Liver (tissue), 8 donors: ENCODE measurements at regions not wholly inside any gene's neighbourhood (a gene's known extent, or its start where the extent isn't known, plus 50 kb on each side); places are given as distances from the start of the nearest gene placed in this dataset.

Source experiments
- DNase-seq: peaks from one replicate; pipeline ENCODE4 v3.0.0-alpha.2; 2017; ENCODE audit warnings: low spot score
- H3K27ac ChIP-seq, 2 donors: one replicate each; pipeline ENCODE4 v1.7.0; 2013; ENCODE audit warnings: inconsistent platforms in 2 of 2, low read length in 2 of 2, control low read depth in 1 of 2, low read depth in 1 of 2, mild to moderate bottlenecking in 1 of 2
- H3K27me3 ChIP-seq, 4 donors: one replicate each; pipeline versions ENCODE4 v1.6.1 to v1.7.0; 2013; ENCODE audit warnings: low read length in 3 of 4, inconsistent platforms in 1 of 4, mild to moderate bottlenecking in 1 of 4, moderate library complexity in 1 of 4; ENCODE audit not compliant: control insufficient read depth in 4 of 4, insufficient read depth in 4 of 4
- H3K36me3 ChIP-seq, 4 donors: one replicate each; pipeline versions ENCODE4 v1.6.1 to v1.7.0; 2013; ENCODE audit warnings: low read length in 3 of 4, mild to moderate bottlenecking in 3 of 4, low read depth in 1 of 4, moderate library complexity in 1 of 4; ENCODE audit not compliant: control insufficient read depth in 4 of 4, insufficient read depth in 3 of 4
- H3K4me1 ChIP-seq, 4 donors: one replicate each; pipeline versions ENCODE4 v1.6.1 to v1.7.0; 2013; ENCODE audit warnings: low read length in 3 of 4, mild to moderate bottlenecking in 3 of 4, moderate library complexity in 1 of 4; ENCODE audit not compliant: control insufficient read depth in 4 of 4, insufficient read depth in 4 of 4
- H3K4me3 ChIP-seq, 3 donors: one replicate each; pipeline versions ENCODE4 v1.6.1 to v1.7.0; 2013; ENCODE audit warnings: low read length in 3 of 3, control low read depth in 1 of 3, low read depth in 1 of 3, mild to moderate bottlenecking in 1 of 3
- H3K9ac ChIP-seq, 2 donors: one replicate each; pipeline ENCODE4 v1.7.0; 2013; ENCODE audit warnings: low read length in 2 of 2, mild to moderate bottlenecking in 2 of 2, moderate library complexity in 2 of 2, control low read depth in 1 of 2, low read depth in 1 of 2
- H3K9me3 ChIP-seq, 4 donors: one replicate each; pipeline versions ENCODE4 v1.6.1 to v1.7.0; 2013; ENCODE audit warnings: low read length in 3 of 4; ENCODE audit not compliant: control insufficient read depth in 4 of 4
- EGR1 ChIP-seq, 2 donors: IDR thresholded peaks; 2 replicates each; pipeline ENCODE4 v1.6.1; 2016 to 2018; ENCODE audit warnings: antibody characterized with exemption in 2 of 2, low read depth in 2 of 2
- FOXA1 ChIP-seq: IDR thresholded peaks from 2 replicates; pipeline ENCODE4 v1.6.1; 2016; ENCODE audit warnings: antibody characterized with exemption
- FOXA2 ChIP-seq: IDR thresholded peaks from 2 replicates; pipeline ENCODE4 v1.6.1; 2016; ENCODE audit warnings: antibody characterized with exemption
- GABPA ChIP-seq, 2 donors: IDR thresholded peaks in 1 of 2; conservative IDR thresholded peaks in 1 of 2; 2 replicates each; pipeline ENCODE4 v1.6.1; 2016; ENCODE audit warnings: antibody characterized with exemption in 2 of 2, mild to moderate bottlenecking in 1 of 2, moderate library complexity in 1 of 2
- HNF4A ChIP-seq, 2 donors: conservative IDR thresholded peaks; 2 replicates each; pipeline ENCODE4 v1.6.1; 2016; ENCODE audit warnings: antibody characterized with exemption in 2 of 2, mild to moderate bottlenecking in 2 of 2
- HNF4G ChIP-seq: IDR thresholded peaks from 2 replicates; pipeline ENCODE4 v1.6.1; 2016; ENCODE audit warnings: antibody characterized with exemption
- JUND ChIP-seq, 2 donors: IDR thresholded peaks; 2 replicates each; pipeline ENCODE4 v1.6.1; 2016; ENCODE audit warnings: antibody characterized with exemption in 2 of 2
- NR2F2 ChIP-seq: IDR thresholded peaks from 2 replicates; pipeline ENCODE4 v1.6.1; 2016; ENCODE audit warnings: antibody characterized with exemption
- RXRA ChIP-seq, 2 donors: IDR thresholded peaks; 2 replicates each; pipeline ENCODE4 v1.6.1; 2017 to 2018; ENCODE audit warnings: antibody characterized with exemption in 2 of 2, mild to moderate bottlenecking in 1 of 2
- SP1 ChIP-seq: IDR thresholded peaks from 2 replicates; pipeline ENCODE4 v1.6.1; 2018; ENCODE audit warnings: antibody characterized with exemption, mild to moderate bottlenecking
- TAF1 ChIP-seq: conservative IDR thresholded peaks from 2 replicates; pipeline ENCODE4 v1.6.1; 2016; ENCODE audit warnings: antibody characterized with exemption, mild to moderate bottlenecking
- YY1 ChIP-seq: IDR thresholded peaks from 2 replicates; pipeline ENCODE4 v1.6.1; 2016; ENCODE audit warnings: antibody characterized with exemption, mild to moderate bottlenecking
- WGBS: extraction: QIAGEN DNeasy Blood & Tissue Kit; methylation state at CpG from one replicate; pipeline ENCODE4 v1.1.7; 2013; 5-methylcytosine and 5-hydroxymethylcytosine counted together
- TF ChIP-seq, protein P1 (sequence below): IDR thresholded peaks from 2 replicates; pipeline ENCODE4 v1.6.1; 2016; ENCODE audit warnings: antibody characterized with exemption
- TF ChIP-seq, protein P2 (sequence below): IDR thresholded peaks from 2 replicates; pipeline ENCODE4 v1.6.1; 2016; ENCODE audit warnings: antibody characterized with exemption
- TF ChIP-seq, protein P3 (sequence below): IDR thresholded peaks from 2 replicates; pipeline ENCODE4 v1.6.1; 2016; ENCODE audit warnings: antibody characterized with exemption, mild to moderate bottlenecking
- TF ChIP-seq, protein P4 (sequence below): fragments of 150-350 bp; IDR thresholded peaks from 2 replicates; pipeline ENCODE4 v1.5.1; 2017; ENCODE audit warnings: improper control_type of control experiment, low read depth, low read length; ENCODE audit not compliant: missing input control
- TF ChIP-seq, protein P5 (sequence below): IDR thresholded peaks from 2 replicates; pipeline ENCODE4 v1.6.1; 2016; ENCODE audit warnings: antibody characterized with exemption
- donor health status: healthy.
- donor health status: healthy.
- donor health status: healthy.
- donor health status: healthy.
- donor health status: healthy.

DNA sequence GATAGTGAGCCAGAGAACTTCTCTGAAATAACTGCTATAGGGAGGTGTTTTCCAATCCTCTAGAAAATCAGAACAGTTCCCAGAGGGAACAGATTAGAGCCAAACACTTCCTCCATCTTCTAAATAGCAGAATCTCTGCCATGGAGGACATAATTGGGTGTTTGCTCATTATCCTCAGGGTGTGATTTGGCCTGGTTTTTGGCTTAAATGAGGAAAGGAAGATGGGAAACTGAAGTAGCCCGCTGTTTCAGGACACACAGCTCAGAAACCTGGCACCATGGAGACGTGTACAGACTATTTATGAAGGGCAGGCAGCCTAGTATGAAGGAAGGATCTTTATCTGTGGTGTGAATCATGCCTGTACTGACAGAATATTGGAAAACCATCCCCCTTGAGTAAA is 231.7 kb upstream of the PRKD1 start:
- Histone ChIP-seq H3K4me3 (no peak overlapping the region), H3K27ac (no peak overlapping the region), H3K9me3 (no peaks in the 10 kb centered on the region), H3K9ac (no peak overlapping the region), H3K27me3 (peaks cover 0 to 5% (median 0%) of the 10 kb centered on the region in 4 donors), H3K4me1 (no peaks in the 10 kb centered on the region), H3K36me3 (no peaks in the 10 kb centered on the region)
- TF ChIP-seq, protein P1, sequence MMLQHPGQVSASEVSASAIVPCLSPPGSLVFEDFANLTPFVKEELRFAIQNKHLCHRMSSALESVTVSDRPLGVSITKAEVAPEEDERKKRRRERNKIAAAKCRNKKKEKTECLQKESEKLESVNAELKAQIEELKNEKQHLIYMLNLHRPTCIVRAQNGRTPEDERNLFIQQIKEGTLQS, result no peak
- TF ChIP-seq EGR1 (IDR thresholded peaks at IDR 0.05; ENCODE audit: low read depth in 2 of 2), result no peak
- TF ChIP-seq HNF4A (conservative IDR thresholded peaks at IDR 0.05), result no peak
- no peak for TF ChIP-seq JUND (IDR thresholded peaks at IDR 0.05)
- TF ChIP-seq YY1, result no peak
- no peak for TF ChIP-seq GABPA (IDR thresholded peaks at IDR 0.05 in 1 of 2, conservative IDR thresholded peaks at IDR 0.05 in 1 of 2)
- no peak for TF ChIP-seq TAF1
- no peak for TF ChIP-seq RXRA (IDR thresholded peaks at IDR 0.05)
- TF ChIP-seq, protein P2, sequence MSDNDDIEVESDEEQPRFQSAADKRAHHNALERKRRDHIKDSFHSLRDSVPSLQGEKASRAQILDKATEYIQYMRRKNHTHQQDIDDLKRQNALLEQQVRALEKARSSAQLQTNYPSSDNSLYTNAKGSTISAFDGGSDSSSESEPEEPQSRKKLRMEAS, result no peak
- TF ChIP-seq, protein P3, sequence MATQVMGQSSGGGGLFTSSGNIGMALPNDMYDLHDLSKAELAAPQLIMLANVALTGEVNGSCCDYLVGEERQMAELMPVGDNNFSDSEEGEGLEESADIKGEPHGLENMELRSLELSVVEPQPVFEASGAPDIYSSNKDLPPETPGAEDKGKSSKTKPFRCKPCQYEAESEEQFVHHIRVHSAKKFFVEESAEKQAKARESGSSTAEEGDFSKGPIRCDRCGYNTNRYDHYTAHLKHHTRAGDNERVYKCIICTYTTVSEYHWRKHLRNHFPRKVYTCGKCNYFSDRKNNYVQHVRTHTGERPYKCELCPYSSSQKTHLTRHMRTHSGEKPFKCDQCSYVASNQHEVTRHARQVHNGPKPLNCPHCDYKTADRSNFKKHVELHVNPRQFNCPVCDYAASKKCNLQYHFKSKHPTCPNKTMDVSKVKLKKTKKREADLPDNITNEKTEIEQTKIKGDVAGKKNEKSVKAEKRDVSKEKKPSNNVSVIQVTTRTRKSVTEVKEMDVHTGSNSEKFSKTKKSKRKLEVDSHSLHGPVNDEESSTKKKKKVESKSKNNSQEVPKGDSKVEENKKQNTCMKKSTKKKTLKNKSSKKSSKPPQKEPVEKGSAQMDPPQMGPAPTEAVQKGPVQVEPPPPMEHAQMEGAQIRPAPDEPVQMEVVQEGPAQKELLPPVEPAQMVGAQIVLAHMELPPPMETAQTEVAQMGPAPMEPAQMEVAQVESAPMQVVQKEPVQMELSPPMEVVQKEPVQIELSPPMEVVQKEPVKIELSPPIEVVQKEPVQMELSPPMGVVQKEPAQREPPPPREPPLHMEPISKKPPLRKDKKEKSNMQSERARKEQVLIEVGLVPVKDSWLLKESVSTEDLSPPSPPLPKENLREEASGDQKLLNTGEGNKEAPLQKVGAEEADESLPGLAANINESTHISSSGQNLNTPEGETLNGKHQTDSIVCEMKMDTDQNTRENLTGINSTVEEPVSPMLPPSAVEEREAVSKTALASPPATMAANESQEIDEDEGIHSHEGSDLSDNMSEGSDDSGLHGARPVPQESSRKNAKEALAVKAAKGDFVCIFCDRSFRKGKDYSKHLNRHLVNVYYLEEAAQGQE, result no peak
- TF ChIP-seq FOXA2, result no peak
- TF ChIP-seq, protein P4, sequence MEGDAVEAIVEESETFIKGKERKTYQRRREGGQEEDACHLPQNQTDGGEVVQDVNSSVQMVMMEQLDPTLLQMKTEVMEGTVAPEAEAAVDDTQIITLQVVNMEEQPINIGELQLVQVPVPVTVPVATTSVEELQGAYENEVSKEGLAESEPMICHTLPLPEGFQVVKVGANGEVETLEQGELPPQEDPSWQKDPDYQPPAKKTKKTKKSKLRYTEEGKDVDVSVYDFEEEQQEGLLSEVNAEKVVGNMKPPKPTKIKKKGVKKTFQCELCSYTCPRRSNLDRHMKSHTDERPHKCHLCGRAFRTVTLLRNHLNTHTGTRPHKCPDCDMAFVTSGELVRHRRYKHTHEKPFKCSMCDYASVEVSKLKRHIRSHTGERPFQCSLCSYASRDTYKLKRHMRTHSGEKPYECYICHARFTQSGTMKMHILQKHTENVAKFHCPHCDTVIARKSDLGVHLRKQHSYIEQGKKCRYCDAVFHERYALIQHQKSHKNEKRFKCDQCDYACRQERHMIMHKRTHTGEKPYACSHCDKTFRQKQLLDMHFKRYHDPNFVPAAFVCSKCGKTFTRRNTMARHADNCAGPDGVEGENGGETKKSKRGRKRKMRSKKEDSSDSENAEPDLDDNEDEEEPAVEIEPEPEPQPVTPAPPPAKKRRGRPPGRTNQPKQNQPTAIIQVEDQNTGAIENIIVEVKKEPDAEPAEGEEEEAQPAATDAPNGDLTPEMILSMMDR, result no peak
- TF ChIP-seq HNF4G, result no peak
- TF ChIP-seq NR2F2, result no peak
- TF ChIP-seq FOXA1, result no peak
- no peak for TF ChIP-seq SP1
- DNase-seq, result no peak
- WGBS, result 58% methylated on average over 2 of the region's 2 CpGs

DNA sequence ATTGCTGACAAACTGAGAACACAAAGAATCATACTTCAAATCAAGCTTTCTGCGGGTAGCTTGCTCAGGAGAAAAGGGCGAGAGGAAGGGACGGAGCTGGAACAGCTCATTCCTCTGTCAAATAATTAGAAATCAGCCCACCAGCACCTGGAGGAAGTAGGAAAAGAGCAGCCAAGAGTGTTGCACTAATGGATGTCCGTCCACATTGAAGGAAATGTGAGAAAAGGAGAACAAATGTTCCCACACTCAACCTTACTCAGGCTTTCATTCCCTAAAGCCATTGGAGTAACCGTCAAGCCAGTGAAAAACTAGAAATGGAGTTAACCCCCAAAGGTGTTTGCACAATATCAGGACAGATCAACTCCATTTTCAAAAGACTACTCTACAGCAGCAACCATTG is 233.0 kb upstream of the PRKD1 start:
- no peaks in the 10 kb centered on the region for H3K9me3 ChIP-seq
- 59% methylated on average over 5 of the region's 5 CpGs for WGBS
- no peak overlapping the region for H3K9ac ChIP-seq
- DNase-seq, result no peak
- H3K4me3 ChIP-seq, result no peak overlapping the region
- no peaks in the 10 kb centered on the region for H3K4me1 ChIP-seq
- H3K27ac ChIP-seq, result no peak overlapping the region
- no peaks in the 10 kb centered on the region for H3K36me3 ChIP-seq
- no peak for TF ChIP-seq TAF1
- no peak for TF ChIP-seq NR2F2
- TF ChIP-seq, protein P5, sequence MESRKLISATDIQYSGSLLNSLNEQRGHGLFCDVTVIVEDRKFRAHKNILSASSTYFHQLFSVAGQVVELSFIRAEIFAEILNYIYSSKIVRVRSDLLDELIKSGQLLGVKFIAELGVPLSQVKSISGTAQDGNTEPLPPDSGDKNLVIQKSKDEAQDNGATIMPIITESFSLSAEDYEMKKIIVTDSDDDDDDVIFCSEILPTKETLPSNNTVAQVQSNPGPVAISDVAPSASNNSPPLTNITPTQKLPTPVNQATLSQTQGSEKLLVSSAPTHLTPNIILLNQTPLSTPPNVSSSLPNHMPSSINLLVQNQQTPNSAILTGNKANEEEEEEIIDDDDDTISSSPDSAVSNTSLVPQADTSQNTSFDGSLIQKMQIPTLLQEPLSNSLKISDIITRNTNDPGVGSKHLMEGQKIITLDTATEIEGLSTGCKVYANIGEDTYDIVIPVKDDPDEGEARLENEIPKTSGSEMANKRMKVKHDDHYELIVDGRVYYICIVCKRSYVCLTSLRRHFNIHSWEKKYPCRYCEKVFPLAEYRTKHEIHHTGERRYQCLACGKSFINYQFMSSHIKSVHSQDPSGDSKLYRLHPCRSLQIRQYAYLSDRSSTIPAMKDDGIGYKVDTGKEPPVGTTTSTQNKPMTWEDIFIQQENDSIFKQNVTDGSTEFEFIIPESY, result no peak
- no peak for TF ChIP-seq YY1
- no peak for TF ChIP-seq FOXA1
- no peak for TF ChIP-seq JUND (IDR thresholded peaks at IDR 0.05)
- no peak for TF ChIP-seq RXRA (IDR thresholded peaks at IDR 0.05)
- peaks cover 0 to 8% (median 0%) of the 10 kb centered on the region in 4 donors for H3K27me3 ChIP-seq
